T-cell (primary cell): ENCODE measurements at regions not wholly inside any gene's neighbourhood (a gene's known extent, or its start where the extent isn't known, plus 50 kb on each side); places are given as distances from the start of the nearest gene placed in this dataset.

ENCODE experiments used
- ATAC-seq, 4 experiments: fragments of 200-7000 bp in 3 of 4; fragments of 150-1000 bp in 1 of 4; cut with Tn5 transposase; replicated peaks in 1 of 4; 1 replicate in 3 of 4; 2 replicates in 1 of 4; pipeline ENCODE4 v1.10.0; 2021; ENCODE audit warnings: moderate library complexity in 3 of 4, mild to moderate bottlenecking in 2 of 4, moderate number of reproducible peaks in 1 of 4
- CTCF ChIA-PET, 2 donors: fragments of 300-600 bp; sonication (Branson Sonifier 250); formaldehyde crosslinking; loops; one replicate each; lab custom pipeline; 2022; ENCODE audit warnings: antibody characterized with exemption in 2 of 2; lab: Charles Lee
- POLR2A ChIA-PET, 2 donors: fragments of 300-600 bp; sonication (Branson Sonifier 250); formaldehyde crosslinking; loops; one replicate each; lab custom pipeline; 2022; ENCODE audit warnings: antibody characterized with exemption in 2 of 2; lab: Charles Lee
- DNase-seq, 35 experiments: peaks; one replicate each; pipeline versions ENCODE4 v3.0.0 to v3.0.0-alpha.2; 2013 to 2023
- H3K27ac ChIP-seq: one replicate; pipeline ENCODE4 v1.5.1; 2013; ENCODE audit warnings: low read length
- H3K27me3 ChIP-seq, 2 experiments: replicated peaks in 1 of 2; 1 replicate in 1 of 2; 2 replicates in 1 of 2; pipeline versions ENCODE4 v1.6.1 to v1.7.0; 2013; ENCODE audit warnings: low read length in 1 of 2, mixed read lengths in 1 of 2; ENCODE audit not compliant: control insufficient read depth in 2 of 2, insufficient read depth in 2 of 2; ENCODE audit errors: extremely low read depth in 1 of 2
- H3K36me3 ChIP-seq, 2 donors: 1 replicate in 1 of 2; 2 replicates in 1 of 2; pipeline versions ENCODE4 v1.6.1 to v1.7.0; 2013; ENCODE audit warnings: low read length in 1 of 2; ENCODE audit not compliant: control insufficient read depth in 2 of 2, insufficient read depth in 1 of 2; ENCODE audit errors: extremely low read depth in 1 of 2
- H3K4me1 ChIP-seq, 2 experiments: 1 replicate in 1 of 2; 2 replicates in 1 of 2; pipeline versions ENCODE4 v1.6.1 to v1.7.0; 2013; ENCODE audit warnings: low read length in 2 of 2, mixed read lengths in 1 of 2; ENCODE audit not compliant: insufficient read depth in 2 of 2, control insufficient read depth in 1 of 2; ENCODE audit errors: extremely low read depth in 1 of 2
- H3K4me3 ChIP-seq, 2 donors: 1 replicate in 1 of 2; 2 replicates in 1 of 2; pipeline versions ENCODE4 v1.5.1 to v1.7.0; 2013; ENCODE audit warnings: mild to moderate bottlenecking in 2 of 2, low read length in 1 of 2, moderate library complexity in 1 of 2; ENCODE audit not compliant: control insufficient read depth in 1 of 2; ENCODE audit errors: extremely low read depth in 1 of 2
- H3K9me3 ChIP-seq: 2 replicates; pipeline ENCODE4 v1.7.0; 2013
- H3K27ac Mint-ChIP-seq, 2 donors: one replicate each; pipeline ENCODE4 v1.8.0; 2020 to 2021; ENCODE audit warnings: mild to moderate bottlenecking in 2 of 2, mixed read lengths in 2 of 2
- H3K27me3 Mint-ChIP-seq, 2 donors: one replicate each; pipeline ENCODE4 v1.8.0; 2021 to 2022; ENCODE audit warnings: mixed read lengths in 2 of 2
- H3K36me3 Mint-ChIP-seq: one replicate; pipeline ENCODE4 v1.8.0; 2021; ENCODE audit warnings: mixed read lengths
- H3K4me1 Mint-ChIP-seq, 3 donors: one replicate each; pipeline ENCODE4 v1.8.0; 2020 to 2022; ENCODE audit warnings: mixed read lengths in 3 of 3, mild to moderate bottlenecking in 1 of 3
- H3K4me3 Mint-ChIP-seq, 3 donors: one replicate each; pipeline ENCODE4 v1.8.0; 2020 to 2022; ENCODE audit warnings: mild to moderate bottlenecking in 3 of 3, mixed read lengths in 3 of 3, moderate library complexity in 3 of 3
- H3K9me3 Mint-ChIP-seq, 3 donors: one replicate each; pipeline ENCODE4 v1.8.0; 2020 to 2022; ENCODE audit warnings: mixed read lengths in 3 of 3
- WGBS: methylation state at CpG from one replicate; pipeline ENCODE4 v1.1.5; 2013; ENCODE audit warnings: missing lambda C conversion rate; ENCODE audit not compliant: insufficient coverage; 5-methylcytosine and 5-hydroxymethylcytosine counted together

GRCh38 chr3:24622138-24622537, 127.5 kb upstream of the THRB start:
- peaks cover 0 to 4% (median 2%) of the 10 kb centered on the region in 3 donors for H3K9me3 Mint-ChIP-seq
- H3K36me3 Mint-ChIP-seq: no peaks in the 10 kb centered on the region
- H3K4me1 ChIP-seq: no peaks in the 10 kb centered on the region
- no peaks in the 10 kb centered on the region for H3K9me3 ChIP-seq
- DNase-seq (no peak), ATAC-seq (no peak)
- H3K27me3 Mint-ChIP-seq: no peaks in the 10 kb centered on the region
- no CpG with 5 or more reads among the region's 1 CpG for WGBS
- no peak overlapping the region for H3K4me3 ChIP-seq
- no peak overlapping the region for H3K27ac ChIP-seq
- H3K36me3 ChIP-seq: no peaks in the 10 kb centered on the region
- POLR2A ChIA-PET: no interaction called here
- CTCF ChIA-PET: no interaction called here
- no peak overlapping the region for H3K27ac Mint-ChIP-seq
- H3K4me3 Mint-ChIP-seq: no peak overlapping the region
- no peaks in the 10 kb centered on the region for H3K27me3 ChIP-seq
- H3K4me1 Mint-ChIP-seq: no peaks in the 10 kb centered on the region

GRCh38 chr3:24622696-24623225, 128.1 kb upstream of the THRB start:
- Histone ChIP-seq H3K4me1 (no peaks in the 10 kb centered on the region), H3K36me3 (no peaks in the 10 kb centered on the region), H3K27me3 (no peaks in the 10 kb centered on the region), H3K4me3 (no peak overlapping the region), H3K9me3 (no peaks in the 10 kb centered on the region), H3K27ac (no peak overlapping the region)
- no peaks in the 10 kb centered on the region for H3K36me3 Mint-ChIP-seq
- WGBS: no CpG with 5 or more reads among the region's 3 CpGs
- ChIA-PET CTCF (no interaction called here), POLR2A (no interaction called here)
- ATAC-seq (no peak), DNase-seq (no peak)
- H3K4me3 Mint-ChIP-seq: no peak overlapping the region
- no peak overlapping the region for H3K27ac Mint-ChIP-seq
- H3K9me3 Mint-ChIP-seq: peaks cover 0 to 4% (median 2%) of the 10 kb centered on the region in 3 donors
- no peaks in the 10 kb centered on the region for H3K4me1 Mint-ChIP-seq
- H3K27me3 Mint-ChIP-seq: no peaks in the 10 kb centered on the region

GRCh38 chr3:24623657-24624056, 129.0 kb upstream of the THRB start:
- H3K9me3 Mint-ChIP-seq: peaks cover 0 to 4% (median 2%) of the 10 kb centered on the region in 3 donors
- ATAC-seq (no peak), DNase-seq (no peak)
- H3K27me3 ChIP-seq: no peaks in the 10 kb centered on the region
- H3K27me3 Mint-ChIP-seq: no peaks in the 10 kb centered on the region
- no peaks in the 10 kb centered on the region for H3K4me1 ChIP-seq
- no CpG with 5 or more reads among the region's 3 CpGs for WGBS
- no peaks in the 10 kb centered on the region for H3K9me3 ChIP-seq
- no peak overlapping the region for H3K27ac ChIP-seq
- H3K4me1 Mint-ChIP-seq: no peaks in the 10 kb centered on the region
- no peaks in the 10 kb centered on the region for H3K36me3 Mint-ChIP-seq
- no peak overlapping the region for H3K4me3 ChIP-seq
- CTCF ChIA-PET: no interaction called here
- POLR2A ChIA-PET: no interaction called here
- no peak overlapping the region for H3K27ac Mint-ChIP-seq
- H3K4me3 Mint-ChIP-seq: no peak overlapping the region
- no peaks in the 10 kb centered on the region for H3K36me3 ChIP-seq

GRCh38 chr3:24624938-24625681, 130.5 kb upstream of the THRB start:
- Histone ChIP-seq H3K27me3 (no peaks in the 10 kb centered on the region), H3K27ac (no peak overlapping the region), H3K4me3 (no peak overlapping the region), H3K36me3 (no peaks in the 10 kb centered on the region), H3K4me1 (no peaks in the 10 kb centered on the region), H3K9me3 (no peaks in the 10 kb centered on the region)
- WGBS: no CpG with 5 or more reads among the region's 2 CpGs
- ChIA-PET CTCF (no interaction called here), POLR2A (no interaction called here)
- H3K27ac Mint-ChIP-seq: no peak overlapping the region
- no peaks in the 10 kb centered on the region for H3K27me3 Mint-ChIP-seq
- DNase-seq: no peak
- H3K4me3 Mint-ChIP-seq: no peak overlapping the region
- H3K9me3 Mint-ChIP-seq: peaks cover 0 to 4% (median 2%) of the 10 kb centered on the region in 3 donors
- no peak for ATAC-seq
- no peaks in the 10 kb centered on the region for H3K36me3 Mint-ChIP-seq
- H3K4me1 Mint-ChIP-seq: no peaks in the 10 kb centered on the region

- no peaks in the 10 kb centered on the region for H3K36me3 Mint-ChIP-seq
- ATAC-seq (no peak), DNase-seq (no peak)
- WGBS: no CpG with 5 or more reads among the region's 4 CpGs
- no peaks in the 10 kb centered on the region for H3K27me3 Mint-ChIP-seq
- H3K4me1 ChIP-seq: no peaks in the 10 kb centered on the region
- ChIA-PET POLR2A (no interaction called here), CTCF (interaction anchor here in 1 of 2 donors (0.7 kb wide), 1 partner anchor 49 kb away, joined by 10 read pairs; no protein-coding TSS in a partner anchor)
- no peaks in the 10 kb centered on the region for H3K4me1 Mint-ChIP-seq
- no peaks in the 10 kb centered on the region for H3K36me3 ChIP-seq
- H3K27ac Mint-ChIP-seq: no peak overlapping the region
- no peak overlapping the region for H3K4me3 ChIP-seq
- no peaks in the 10 kb centered on the region for H3K27me3 ChIP-seq
- no peak overlapping the region for H3K27ac ChIP-seq
- no peak overlapping the region for H3K4me3 Mint-ChIP-seq
- H3K9me3 Mint-ChIP-seq: peaks cover 0 to 4% (median 2%) of the 10 kb centered on the region in 3 donors
- no peaks in the 10 kb centered on the region for H3K9me3 ChIP-seq
Measured at GRCh38 chr3:24628523-24629258, 134.0 kb upstream of the THRB start.

- CTCF ChIA-PET: no interaction called here
- no peaks in the 10 kb centered on the region for H3K27me3 ChIP-seq
- no peak overlapping the region for H3K27ac ChIP-seq
- no peak for ATAC-seq
- POLR2A ChIA-PET: no interaction called here
- no peaks in the 10 kb centered on the region for H3K36me3 ChIP-seq
- Mint-ChIP-seq H3K36me3 (no peaks in the 10 kb centered on the region), H3K4me1 (no peaks in the 10 kb centered on the region), H3K27ac (no peak overlapping the region), H3K9me3 (peaks cover 5 to 12% (median 5%) of the 10 kb centered on the region in 3 donors), H3K4me3 (no peak overlapping the region), H3K27me3 (no peaks in the 10 kb centered on the region)
- no peak for DNase-seq
- no peak overlapping the region for H3K4me3 ChIP-seq
- no peaks in the 10 kb centered on the region for H3K9me3 ChIP-seq
- H3K4me1 ChIP-seq: no peaks in the 10 kb centered on the region
Measured at GRCh38 chr3:24631481-24631880, 136.8 kb upstream of the THRB start.
